Fibroblast of lung (primary cell): ENCODE measurements at regions not wholly inside any gene's neighbourhood (a gene's known extent, or its start where the extent isn't known, plus 50 kb on each side); places are given as distances from the start of the nearest gene placed in this dataset.

Source experiments
- EZH2 ChIP-seq: IDR thresholded peaks from 2 replicates; pipeline ENCODE4 v1.5.1; 2012; ENCODE audit warnings: low read length, control low read depth, mild to moderate bottlenecking; ENCODE audit errors: missing control alignments
- TF ChIP-seq, protein P1 (sequence below), 2 donors: IDR thresholded peaks in 1 of 2; conservative IDR thresholded peaks in 1 of 2; 1 replicate in 1 of 2; 2 replicates in 1 of 2; pipeline ENCODE4 v1.5.1; 2011 to 2012; ENCODE audit warnings: low read length in 2 of 2, control low read depth in 1 of 2, inconsistent platforms in 1 of 2, low read depth in 1 of 2, mild to moderate bottlenecking in 1 of 2

DNA sequence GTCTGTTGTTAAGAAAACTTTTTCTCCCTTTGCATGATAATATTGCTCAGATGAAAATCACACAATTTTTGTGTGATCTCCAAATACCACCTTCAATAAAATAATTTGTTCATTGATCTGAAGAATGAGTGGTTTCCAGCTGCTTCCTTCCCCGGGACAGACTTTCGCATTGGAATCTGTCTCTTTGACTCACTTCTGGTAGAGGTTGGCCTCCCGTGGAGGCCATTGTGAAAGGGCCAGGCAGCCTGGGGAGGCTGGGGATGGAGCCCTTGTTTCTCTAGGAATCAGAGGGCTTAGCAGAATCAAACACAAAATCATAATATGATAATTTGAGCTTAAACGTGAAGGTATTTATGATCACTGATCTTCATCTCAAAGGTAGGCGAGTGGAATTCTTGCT lies 135.0 kb upstream of the ZNF536 start:
- TF ChIP-seq, protein P1, sequence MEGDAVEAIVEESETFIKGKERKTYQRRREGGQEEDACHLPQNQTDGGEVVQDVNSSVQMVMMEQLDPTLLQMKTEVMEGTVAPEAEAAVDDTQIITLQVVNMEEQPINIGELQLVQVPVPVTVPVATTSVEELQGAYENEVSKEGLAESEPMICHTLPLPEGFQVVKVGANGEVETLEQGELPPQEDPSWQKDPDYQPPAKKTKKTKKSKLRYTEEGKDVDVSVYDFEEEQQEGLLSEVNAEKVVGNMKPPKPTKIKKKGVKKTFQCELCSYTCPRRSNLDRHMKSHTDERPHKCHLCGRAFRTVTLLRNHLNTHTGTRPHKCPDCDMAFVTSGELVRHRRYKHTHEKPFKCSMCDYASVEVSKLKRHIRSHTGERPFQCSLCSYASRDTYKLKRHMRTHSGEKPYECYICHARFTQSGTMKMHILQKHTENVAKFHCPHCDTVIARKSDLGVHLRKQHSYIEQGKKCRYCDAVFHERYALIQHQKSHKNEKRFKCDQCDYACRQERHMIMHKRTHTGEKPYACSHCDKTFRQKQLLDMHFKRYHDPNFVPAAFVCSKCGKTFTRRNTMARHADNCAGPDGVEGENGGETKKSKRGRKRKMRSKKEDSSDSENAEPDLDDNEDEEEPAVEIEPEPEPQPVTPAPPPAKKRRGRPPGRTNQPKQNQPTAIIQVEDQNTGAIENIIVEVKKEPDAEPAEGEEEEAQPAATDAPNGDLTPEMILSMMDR (conservative IDR thresholded peaks at IDR 0.05 in 1 of 2, IDR thresholded peaks at IDR 0.05 in 1 of 2; ENCODE audit: low read depth in 1 of 2, low read length in 2 of 2): no peak
- no peak for TF ChIP-seq EZH2
